ENCODE measurements at regions not wholly inside any gene's neighbourhood (a gene's known extent, or its start where the extent isn't known, plus 50 kb on each side); places are given as distances from the start of the nearest gene placed in this dataset.

- WGBS (ENCODE audit: insufficient coverage, low coverage, low lambda C conversion rate, missing lambda C conversion rate), result 33% methylated on average over 1 of the region's 1 CpG
- Histone ChIP-seq H3K36me3 (no peaks in the 10 kb centered on the region), H3K4me1 (peaks cover 0 to 15% (median 4%) of the 10 kb centered on the region in 4 donors), H3K27me3 (no peaks in the 10 kb centered on the region), H3K4me3 (no peak overlapping the region), H3K9me3 (no peaks in the 10 kb centered on the region), H3K27ac (peak overlapping the region in 2 of 3 donors; percentile 31 to 68)
- ATAC-seq, result peak; percentile 39 to 72 (median 66)
- no peak for TF ChIP-seq POLR2A (IDR thresholded peaks at IDR 0.05)
- TF ChIP-seq, protein P1, sequence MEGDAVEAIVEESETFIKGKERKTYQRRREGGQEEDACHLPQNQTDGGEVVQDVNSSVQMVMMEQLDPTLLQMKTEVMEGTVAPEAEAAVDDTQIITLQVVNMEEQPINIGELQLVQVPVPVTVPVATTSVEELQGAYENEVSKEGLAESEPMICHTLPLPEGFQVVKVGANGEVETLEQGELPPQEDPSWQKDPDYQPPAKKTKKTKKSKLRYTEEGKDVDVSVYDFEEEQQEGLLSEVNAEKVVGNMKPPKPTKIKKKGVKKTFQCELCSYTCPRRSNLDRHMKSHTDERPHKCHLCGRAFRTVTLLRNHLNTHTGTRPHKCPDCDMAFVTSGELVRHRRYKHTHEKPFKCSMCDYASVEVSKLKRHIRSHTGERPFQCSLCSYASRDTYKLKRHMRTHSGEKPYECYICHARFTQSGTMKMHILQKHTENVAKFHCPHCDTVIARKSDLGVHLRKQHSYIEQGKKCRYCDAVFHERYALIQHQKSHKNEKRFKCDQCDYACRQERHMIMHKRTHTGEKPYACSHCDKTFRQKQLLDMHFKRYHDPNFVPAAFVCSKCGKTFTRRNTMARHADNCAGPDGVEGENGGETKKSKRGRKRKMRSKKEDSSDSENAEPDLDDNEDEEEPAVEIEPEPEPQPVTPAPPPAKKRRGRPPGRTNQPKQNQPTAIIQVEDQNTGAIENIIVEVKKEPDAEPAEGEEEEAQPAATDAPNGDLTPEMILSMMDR (IDR thresholded peaks at IDR 0.05), result no peak
- intact Hi-C loops (cut with DNase I), result no loop called here
- no peak for DNase-seq
Measured at GRCh38 chr2:226676618-226677017, 123.0 kb downstream of the IRS1 start.

DNA sequence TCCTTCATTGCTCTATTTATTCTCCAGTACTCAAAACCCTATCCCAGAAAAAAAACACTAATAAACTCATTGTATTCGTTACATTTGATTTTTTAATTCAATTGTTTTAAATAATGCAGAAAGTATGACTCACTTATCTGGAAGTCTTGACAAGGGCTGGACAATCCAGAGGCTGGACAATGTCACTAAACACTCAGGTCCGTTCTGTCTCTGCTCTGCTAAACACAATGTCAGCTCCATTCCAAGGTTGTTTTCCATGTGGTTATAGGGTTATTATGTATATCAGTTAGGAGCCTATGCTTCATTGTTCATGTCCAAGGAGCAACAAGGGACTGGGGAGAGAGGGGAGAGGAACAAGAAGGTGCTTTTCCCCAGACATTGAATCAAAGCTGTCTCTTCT lies 125.5 kb downstream of the IRS1 start:
- TF ChIP-seq POLR2A (IDR thresholded peaks at IDR 0.05), result no peak
- TF ChIP-seq, protein P1 (IDR thresholded peaks at IDR 0.05), result no peak
- no peaks in the 10 kb centered on the region for H3K36me3 ChIP-seq
- H3K27ac ChIP-seq, result no peak overlapping the region
- WGBS (ENCODE audit: insufficient coverage, low coverage, low lambda C conversion rate, missing lambda C conversion rate), result 92% methylated on average over 2 of the region's 2 CpGs
- no peaks in the 10 kb centered on the region for H3K9me3 ChIP-seq
- no peaks in the 10 kb centered on the region for H3K27me3 ChIP-seq
- DNase-seq (no peak), ATAC-seq (no peak)
- intact Hi-C loops (cut with DNase I), result no loop called here
- H3K4me1 ChIP-seq, result peaks cover 0 to 26% (median 4%) of the 10 kb centered on the region in 4 donors
- H3K4me3 ChIP-seq, result no peak overlapping the region

DNA sequence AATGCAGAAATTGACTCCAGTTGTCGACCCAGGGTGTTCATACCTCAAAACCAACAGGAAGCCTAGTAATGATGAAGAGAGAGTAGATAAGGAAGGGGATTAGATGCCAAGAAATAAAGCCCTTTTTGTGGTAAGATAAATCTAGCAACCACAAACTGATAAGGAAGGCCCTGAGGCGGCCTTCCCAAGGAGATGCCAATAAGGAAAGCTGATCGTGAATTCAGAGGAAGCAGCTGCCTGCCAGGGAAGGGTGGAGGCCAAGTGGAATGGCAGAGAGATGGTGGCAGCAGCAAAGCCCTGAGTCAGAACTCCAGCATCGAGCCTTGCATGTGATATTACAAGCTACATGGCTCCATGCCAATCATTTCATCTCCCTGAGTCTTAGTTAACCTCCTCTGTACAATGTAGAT lies 126.3 kb downstream of the IRS1 start:
- no peaks in the 10 kb centered on the region for H3K36me3 ChIP-seq
- 17% methylated on average over 3 of the region's 4 CpGs for WGBS (ENCODE audit: insufficient coverage, low coverage, low lambda C conversion rate, missing lambda C conversion rate)
- no peaks in the 10 kb centered on the region for H3K27me3 ChIP-seq
- no peak overlapping the region for H3K4me3 ChIP-seq
- peaks cover 0 to 26% (median 4%) of the 10 kb centered on the region in 4 donors for H3K4me1 ChIP-seq
- no peak for DNase-seq
- H3K27ac ChIP-seq, result no peak overlapping the region
- intact Hi-C loops (cut with DNase I), result no loop called here
- ATAC-seq, result no peak
- TF ChIP-seq POLR2A (IDR thresholded peaks at IDR 0.05), result no peak
- TF ChIP-seq, protein P1 (IDR thresholded peaks at IDR 0.05), result no peak
- H3K9me3 ChIP-seq, result no peaks in the 10 kb centered on the region

DNA sequence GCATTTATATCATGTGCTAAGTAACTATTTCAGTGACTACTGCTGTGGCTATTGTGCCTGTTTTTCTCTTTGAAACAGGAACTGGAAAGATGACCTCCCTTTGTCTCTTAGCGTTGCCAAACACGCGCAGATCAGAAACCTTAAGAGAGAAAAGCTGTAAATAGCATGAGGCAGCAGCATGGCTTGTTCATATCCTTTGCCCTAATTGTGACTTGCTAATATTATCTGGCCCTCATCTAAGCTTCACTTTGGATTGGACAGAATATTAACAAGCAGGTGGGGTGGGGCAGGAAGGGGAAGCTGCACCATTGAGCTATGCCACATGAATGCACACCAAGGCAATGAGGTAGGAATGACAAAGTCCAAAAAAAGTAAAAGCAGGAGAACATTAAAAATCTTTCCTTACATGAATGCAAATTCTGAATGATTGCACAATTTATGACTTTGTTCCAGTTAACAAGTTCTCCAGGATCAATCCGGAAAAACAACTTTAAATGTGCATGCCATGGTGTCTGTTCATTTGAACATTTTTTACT lies 128.4 kb downstream of the IRS1 start:
- DNase-seq (no peak), ATAC-seq (peak; percentile 78 to 87 (median 80))
- WGBS (ENCODE audit: insufficient coverage, low coverage, low lambda C conversion rate, missing lambda C conversion rate), result 9% methylated on average over 4 of the region's 4 CpGs
- Histone ChIP-seq H3K4me1 (peaks cover 0 to 12% (median 0%) of the 10 kb centered on the region in 4 donors), H3K36me3 (no peaks in the 10 kb centered on the region), H3K9me3 (no peaks in the 10 kb centered on the region), H3K4me3 (no peak overlapping the region), H3K27me3 (no peaks in the 10 kb centered on the region), H3K27ac (peak overlapping the region in 2 of 3 donors; percentile 2 to 28)
- TF ChIP-seq, protein P1 (IDR thresholded peaks at IDR 0.05), result no peak
- TF ChIP-seq POLR2A (IDR thresholded peaks at IDR 0.05), result no peak
- intact Hi-C loops (cut with DNase I), result no loop called here
